Ovary (tissue), 3 donors: ENCODE measurements at regions not wholly inside any gene's neighbourhood (a gene's known extent, or its start where the extent isn't known, plus 50 kb on each side); places are given as distances from the start of the nearest gene placed in this dataset.

Experiments
- EP300 ChIP-seq: sonication (generic); formaldehyde crosslinking; IDR thresholded peaks from one replicate; pipeline ENCODE4 v1.6.1; 2017; ENCODE audit warnings: antibody characterized with exemption
- POLR2A ChIP-seq: fragments of 450-650 bp; IDR thresholded peaks from one replicate; pipeline ENCODE4 v1.6.1; 2017; ENCODE audit warnings: antibody characterized with exemption, mild to moderate bottlenecking, moderate library complexity
- TF ChIP-seq, protein P1 (sequence below), 3 donors: fragments of 450-650 bp in 2 of 3; fragments of 200-600 bp in 1 of 3; IDR thresholded peaks; one replicate each; pipeline versions ENCODE4 v1.5.1 to v1.8.0; 2016 to 2022; ENCODE audit warnings: antibody characterized with exemption in 3 of 3, mild to moderate bottlenecking in 1 of 3
- donor health status: DM: no; HTN: no; CAD: no.

DNA sequence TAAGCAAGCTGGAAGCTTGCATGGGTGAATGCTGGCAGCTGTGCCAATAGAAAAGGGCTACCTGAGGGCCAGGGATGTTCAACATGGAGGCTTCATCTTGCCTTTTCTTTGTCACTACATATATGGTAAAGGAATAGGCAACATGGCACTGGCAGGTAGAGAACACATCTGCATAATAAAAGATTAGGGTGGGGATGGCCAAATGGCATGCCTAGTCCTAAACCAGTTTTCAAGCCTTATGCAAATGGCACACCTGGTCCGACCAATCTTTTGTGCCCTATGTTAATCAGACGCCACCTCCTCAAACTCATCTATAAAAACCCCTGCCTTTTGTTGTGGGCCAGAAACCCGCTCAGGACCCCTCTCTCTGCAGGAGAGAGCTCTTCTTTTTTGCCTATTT is 216.8 kb upstream of the PROK2 start:
- no peak for TF ChIP-seq POLR2A
- TF ChIP-seq, protein P1, sequence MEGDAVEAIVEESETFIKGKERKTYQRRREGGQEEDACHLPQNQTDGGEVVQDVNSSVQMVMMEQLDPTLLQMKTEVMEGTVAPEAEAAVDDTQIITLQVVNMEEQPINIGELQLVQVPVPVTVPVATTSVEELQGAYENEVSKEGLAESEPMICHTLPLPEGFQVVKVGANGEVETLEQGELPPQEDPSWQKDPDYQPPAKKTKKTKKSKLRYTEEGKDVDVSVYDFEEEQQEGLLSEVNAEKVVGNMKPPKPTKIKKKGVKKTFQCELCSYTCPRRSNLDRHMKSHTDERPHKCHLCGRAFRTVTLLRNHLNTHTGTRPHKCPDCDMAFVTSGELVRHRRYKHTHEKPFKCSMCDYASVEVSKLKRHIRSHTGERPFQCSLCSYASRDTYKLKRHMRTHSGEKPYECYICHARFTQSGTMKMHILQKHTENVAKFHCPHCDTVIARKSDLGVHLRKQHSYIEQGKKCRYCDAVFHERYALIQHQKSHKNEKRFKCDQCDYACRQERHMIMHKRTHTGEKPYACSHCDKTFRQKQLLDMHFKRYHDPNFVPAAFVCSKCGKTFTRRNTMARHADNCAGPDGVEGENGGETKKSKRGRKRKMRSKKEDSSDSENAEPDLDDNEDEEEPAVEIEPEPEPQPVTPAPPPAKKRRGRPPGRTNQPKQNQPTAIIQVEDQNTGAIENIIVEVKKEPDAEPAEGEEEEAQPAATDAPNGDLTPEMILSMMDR (IDR thresholded peaks at IDR 0.05), result no peak
- no peak for TF ChIP-seq EP300
